UCSD-AML1 (cell line): ENCODE measurements at regions not wholly inside any gene's neighbourhood (a gene's known extent, or its start where the extent isn't known, plus 50 kb on each side); places are given as distances from the start of the nearest gene placed in this dataset.

ENCODE experiments used
- DNase-seq: peaks from one replicate; lab custom pipeline; 2025; ENCODE audit not compliant: unreplicated experiment; lab: John Stamatoyannopoulos, UW

DNA sequence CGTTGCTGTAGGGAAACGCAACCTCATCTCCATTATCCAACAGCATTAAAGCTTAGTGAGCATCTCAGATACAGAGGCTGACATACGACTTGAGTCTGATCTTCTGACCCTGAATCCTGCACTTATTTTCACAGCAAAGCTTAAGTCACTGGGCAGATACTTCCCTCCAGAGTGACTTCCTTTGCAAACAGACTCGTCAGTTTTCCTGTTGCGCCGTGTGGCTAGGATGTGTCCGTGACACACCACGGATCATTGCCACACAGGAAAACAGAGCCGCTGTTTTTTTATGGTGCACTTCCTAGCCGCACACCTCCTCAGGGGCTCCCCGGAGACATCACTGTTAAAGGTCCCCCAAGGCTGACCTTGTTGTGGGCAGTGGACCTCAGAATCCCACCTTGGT is 94.9 kb upstream of the MKI67 start:
- DNase-seq: peak; percentile 41

- DNase-seq: no peak
Measured at GRCh38 chr10:128221807-128222206, 95.6 kb upstream of the MKI67 start.

DNA sequence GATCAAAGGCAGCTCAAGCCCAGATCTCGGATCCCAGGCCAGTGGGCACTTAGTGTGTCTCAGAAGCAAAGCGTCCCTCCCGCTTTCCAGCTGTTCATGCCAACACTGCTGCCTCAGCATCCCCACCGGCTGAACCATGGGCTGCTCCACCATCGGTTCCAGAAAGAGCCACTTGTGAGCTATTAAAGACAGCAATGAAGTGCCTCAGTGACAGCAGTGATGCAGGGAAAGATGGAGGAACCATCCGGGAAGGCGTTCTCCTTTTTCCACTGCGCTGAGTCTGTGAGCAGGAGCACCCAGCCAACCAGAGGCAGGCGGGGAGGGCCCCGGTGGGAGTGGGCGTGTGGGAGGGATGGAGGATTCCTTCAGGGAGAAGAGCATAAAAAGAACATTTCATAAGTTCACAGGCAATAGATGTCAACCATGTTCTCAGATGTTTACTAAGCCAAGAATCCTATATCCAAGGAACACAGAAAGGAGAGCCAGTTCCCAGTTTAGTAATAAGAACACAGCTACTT is 96.2 kb upstream of the MKI67 start:
- DNase-seq: no peak

GRCh38 chr10:128230401-128230800 is 104.2 kb upstream of the MKI67 start:
- DNase-seq: no peak

- no peak for DNase-seq
Measured at GRCh38 chr10:128233422-128233821, 107.2 kb upstream of the MKI67 start.

- DNase-seq: no peak
Measured at GRCh38 chr10:128237710-128238109, 111.5 kb upstream of the MKI67 start.

GRCh38 chr10:128241023-128241422 is 114.8 kb upstream of the MKI67 start:
- no peak for DNase-seq

- no peak for DNase-seq
Measured at GRCh38 chr10:128242641-128243040, 116.4 kb upstream of the MKI67 start.

GRCh38 chr10:128245026-128245425 is 118.8 kb upstream of the MKI67 start:
- DNase-seq: no peak

GRCh38 chr10:128247576-128247975 is 121.4 kb upstream of the MKI67 start:
- DNase-seq: no peak

DNA sequence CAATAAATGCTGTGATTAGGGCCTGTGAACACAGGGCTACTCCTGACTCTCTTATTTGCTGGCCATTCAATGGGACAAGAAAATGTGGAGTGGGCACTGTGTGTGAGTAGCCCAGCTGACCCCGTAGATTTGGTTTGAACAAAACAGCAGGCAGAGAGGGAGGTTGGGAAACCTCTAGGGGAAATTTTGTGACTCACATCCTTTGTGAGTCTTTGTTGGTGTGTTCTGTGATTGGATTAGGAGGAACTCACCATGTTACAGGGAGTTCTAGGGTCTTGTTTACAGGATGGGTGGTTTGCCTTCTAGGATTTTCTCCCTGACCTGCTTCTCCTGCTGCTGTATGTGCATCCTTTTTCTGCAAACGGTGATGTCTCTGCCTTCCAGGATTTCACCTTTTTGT is 128.3 kb upstream of the MKI67 start:
- no peak for DNase-seq

DNA sequence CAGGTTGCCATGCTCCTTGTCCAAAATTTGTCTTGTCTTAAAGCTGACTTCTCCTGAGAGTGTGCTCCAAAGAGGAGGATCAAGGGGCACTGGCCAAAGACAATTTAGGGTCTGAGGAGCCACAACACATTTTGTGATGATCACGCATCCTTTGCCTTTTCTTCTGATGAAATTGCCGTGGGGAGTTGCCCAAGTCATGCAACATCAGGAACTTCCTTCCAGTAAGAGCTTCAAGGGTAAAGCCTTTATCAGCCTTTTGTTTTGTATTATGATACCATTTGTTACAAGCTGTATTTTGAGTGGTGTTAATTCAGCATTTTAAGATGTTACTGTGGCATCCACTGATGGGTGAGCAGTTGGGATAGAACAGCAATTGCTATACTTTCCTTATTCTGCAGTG is 131.2 kb upstream of the MKI67 start:
- DNase-seq: no peak

DNA sequence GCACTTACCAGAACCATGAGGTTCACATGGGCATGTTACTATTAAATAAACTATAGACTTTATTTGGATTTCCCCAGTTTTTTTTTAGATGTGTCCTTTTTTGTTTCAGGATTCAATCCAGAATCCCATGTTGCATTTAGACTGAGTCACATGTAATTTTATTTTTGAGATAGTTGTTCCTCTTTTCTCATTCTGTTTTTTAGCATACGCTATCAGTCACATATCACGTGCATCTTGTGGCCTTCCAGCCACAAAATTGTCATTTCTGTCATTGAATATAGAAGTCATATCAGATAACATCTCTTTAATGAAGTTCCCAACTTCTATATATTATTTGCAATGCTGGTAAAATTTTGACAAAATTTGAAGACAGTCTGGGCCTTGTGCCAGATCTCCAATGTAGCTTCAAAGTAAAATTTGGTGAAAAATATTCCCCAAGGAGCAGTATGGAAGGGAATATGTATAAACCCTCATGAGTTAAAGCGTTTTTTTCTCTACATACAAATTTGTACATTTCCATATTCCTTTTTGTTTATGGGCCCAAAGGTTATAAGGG is 132.3 kb upstream of the MKI67 start:
- DNase-seq: no peak

- DNase-seq: peak; percentile 70
Measured at GRCh38 chr10:128263891-128264688, 137.9 kb upstream of the MKI67 start.

GRCh38 chr10:128265596-128265995 is 139.4 kb upstream of the MKI67 start:
- no peak for DNase-seq

- no peak for DNase-seq
Measured at GRCh38 chr10:128267581-128267980, 141.4 kb upstream of the MKI67 start.

DNA sequence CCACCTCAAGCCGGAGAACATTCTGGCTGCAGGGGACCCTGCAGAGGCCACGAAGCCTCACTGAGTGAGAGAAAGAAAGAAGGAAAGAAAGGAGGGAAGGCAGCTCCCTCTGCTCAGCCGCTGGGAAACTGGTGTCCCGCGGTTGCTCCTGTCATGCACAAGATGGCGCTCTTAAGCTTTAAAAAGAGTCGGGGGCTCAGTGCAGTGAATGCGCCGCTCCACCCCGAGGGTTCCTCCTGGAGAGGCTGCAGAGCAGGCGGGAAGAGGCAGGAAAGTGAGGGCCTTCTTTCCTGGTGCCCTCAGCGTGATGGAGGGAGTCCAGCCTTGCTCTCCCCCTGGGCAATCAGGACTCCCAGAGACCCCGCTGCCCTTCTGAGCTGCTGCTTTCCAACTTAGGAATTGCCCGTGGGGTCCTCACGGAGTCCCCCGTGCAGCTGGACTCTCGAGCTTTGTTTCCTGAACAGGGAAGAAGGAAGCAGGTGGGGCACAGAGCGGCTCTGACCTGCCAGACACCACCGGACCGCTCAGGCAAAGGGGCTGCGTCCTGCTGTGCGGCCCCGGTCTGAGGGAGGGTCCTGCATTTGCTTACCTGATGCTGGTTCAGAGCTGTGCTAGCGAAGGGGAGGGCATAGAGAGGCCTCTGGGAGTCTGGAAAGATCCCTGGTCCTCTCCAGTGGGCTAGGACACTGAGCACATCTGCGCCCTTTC is 141.9 kb upstream of the MKI67 start:
- peak; percentile 69 for DNase-seq

- peak; percentile 79 for DNase-seq
Measured at GRCh38 chr10:128274938-128275337, 148.7 kb upstream of the MKI67 start.

DNA sequence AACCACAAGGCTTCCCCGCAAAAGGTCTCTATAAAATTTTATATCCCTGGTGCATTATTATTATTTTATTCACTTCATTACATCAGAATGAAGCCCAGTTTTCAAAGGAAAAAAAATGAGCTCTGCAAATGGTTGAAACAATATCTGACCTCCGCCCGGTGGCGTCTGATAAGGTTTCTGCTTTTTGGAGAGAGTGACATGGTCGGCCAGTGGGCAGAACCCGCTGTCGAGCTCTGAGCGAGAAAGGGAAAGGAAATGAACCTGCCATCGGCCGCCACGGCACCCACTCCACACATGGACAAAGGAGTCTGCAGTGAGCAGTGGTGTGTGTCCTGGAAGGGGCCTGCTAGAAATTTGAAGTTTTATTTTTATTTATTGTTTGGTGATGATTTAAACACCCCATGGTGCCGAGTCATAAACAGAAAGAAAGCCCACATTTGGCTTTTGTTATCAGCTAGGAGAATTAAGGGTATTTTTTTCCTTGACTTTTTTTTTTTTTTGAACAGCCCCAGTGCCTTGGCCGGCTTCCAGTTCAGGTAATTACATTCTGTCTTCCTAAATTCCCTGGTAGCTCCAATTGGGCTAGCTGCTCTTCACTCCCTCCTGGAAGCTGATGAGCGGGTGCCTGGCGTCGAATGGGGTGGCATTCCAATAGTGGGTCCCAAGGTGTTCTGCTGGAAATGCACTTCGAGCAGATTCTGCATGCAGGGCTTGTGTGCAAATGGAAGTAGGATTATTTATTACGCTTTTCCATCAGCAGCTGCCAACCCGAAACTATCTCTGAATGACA is 149.4 kb upstream of the MKI67 start:
- peak; percentile 72 for DNase-seq

GRCh38 chr10:128277267-128277840 is 151.1 kb upstream of the MKI67 start:
- no peak for DNase-seq

GRCh38 chr10:128278362-128278761 is 152.1 kb upstream of the MKI67 start:
- DNase-seq: no peak
